ENCODE measurements at regions not wholly inside any gene's neighbourhood (a gene's known extent, or its start where the extent isn't known, plus 50 kb on each side); places are given as distances from the start of the nearest gene placed in this dataset.

GRCh38 chr3:34258271-34258998 lies 460.0 kb downstream of the PDCD6IP start:
- TF ChIP-seq POLR2A (IDR thresholded peaks at IDR 0.05) (no peak), CTCF (IDR thresholded peaks at IDR 0.05) (no peak)

GRCh38 chr3:34260271-34261000 lies 462.0 kb downstream of the PDCD6IP start:
- H3K27me3 ChIP-seq = no peaks in the 10 kb centered on the region
- no peaks in the 10 kb centered on the region for H3K36me3 ChIP-seq
- TF ChIP-seq POLR2A (IDR thresholded peaks at IDR 0.05) = no peak
- peak in 4 of 6 experiments; percentile 20 to 63 (median 50) for TF ChIP-seq CTCF (IDR thresholded peaks at IDR 0.05)
- DNase-seq = peak in 2 of 3 donors; percentile 31 to 72
- no peaks in the 10 kb centered on the region for H3K9me3 ChIP-seq
- H3K4me1 ChIP-seq = no peaks in the 10 kb centered on the region
- H3K27ac ChIP-seq = no peak overlapping the region
- no peak overlapping the region for H3K4me3 ChIP-seq

More at GRCh38 chr3:34258271-34258998, 460.0 kb downstream of the PDCD6IP start:
- H3K4me1 ChIP-seq = no peaks in the 10 kb centered on the region
- H3K36me3 ChIP-seq = no peaks in the 10 kb centered on the region
- no peaks in the 10 kb centered on the region for H3K27me3 ChIP-seq
- DNase-seq = no peak
- no peak overlapping the region for H3K27ac ChIP-seq
- no peaks in the 10 kb centered on the region for H3K9me3 ChIP-seq
- no peak overlapping the region for H3K4me3 ChIP-seq

- no peak for DNase-seq
- TF ChIP-seq POLR2A (IDR thresholded peaks at IDR 0.05) (no peak), CTCF (IDR thresholded peaks at IDR 0.05) (no peak)
- Histone ChIP-seq H3K9me3 (no peaks in the 10 kb centered on the region), H3K27ac (no peak overlapping the region), H3K4me1 (no peaks in the 10 kb centered on the region), H3K36me3 (no peaks in the 10 kb centered on the region), H3K27me3 (no peaks in the 10 kb centered on the region), H3K4me3 (no peak overlapping the region)
Observed at GRCh38 chr3:34261001-34261385, 462.6 kb downstream of the PDCD6IP start.

GRCh38 chr3:34263101-34263621 lies 464.7 kb downstream of the PDCD6IP start:
- Histone ChIP-seq H3K36me3 (no peaks in the 10 kb centered on the region), H3K27me3 (no peaks in the 10 kb centered on the region), H3K4me1 (no peaks in the 10 kb centered on the region), H3K9me3 (no peaks in the 10 kb centered on the region), H3K27ac (no peak overlapping the region), H3K4me3 (no peak overlapping the region)
- DNase-seq = no peak
- TF ChIP-seq POLR2A (IDR thresholded peaks at IDR 0.05) = no peak
- TF ChIP-seq CTCF (IDR thresholded peaks at IDR 0.05) = no peak

- Histone ChIP-seq H3K4me3 (no peak overlapping the region), H3K36me3 (no peaks in the 10 kb centered on the region), H3K27ac (no peak overlapping the region), H3K4me1 (no peaks in the 10 kb centered on the region), H3K27me3 (no peaks in the 10 kb centered on the region), H3K9me3 (no peaks in the 10 kb centered on the region)
- DNase-seq = no peak
- TF ChIP-seq POLR2A (IDR thresholded peaks at IDR 0.05) (no peak), CTCF (IDR thresholded peaks at IDR 0.05) (no peak)
Observed at GRCh38 chr3:34264337-34265041, 466.1 kb downstream of the PDCD6IP start.

All from Peyer's patch (tissue), 4 donors.